PC-3 (cell line): ENCODE measurements at regions not wholly inside any gene's neighbourhood (a gene's known extent, or its start where the extent isn't known, plus 50 kb on each side); places are given as distances from the start of the nearest gene placed in this dataset.

Source experiments
- ATAC-seq: fragments of 200-7000 bp; cut with Tn5 transposase; 2 replicates; pipeline ENCODE4 v1.9.1; 2020; ENCODE audit warnings: mild to moderate bottlenecking, moderate library complexity
- BruUV-seq: library from RNA; stranded (reverse); fragments of 400-500 nt; replicated peaks from 2 replicates; lab custom pipeline; 2021; lab: Mats Ljungman, UMichigan
- CTCF ChIA-PET: fragments of 300-600 bp; sonication (Branson Sonifier 250); formaldehyde crosslinking; loops from one replicate; lab custom pipeline; 2022; ENCODE audit warnings: antibody characterized with exemption; lab: Charles Lee
- POLR2A ChIA-PET: fragments of 300-600 bp; sonication (Branson Sonifier 250); formaldehyde crosslinking; loops from one replicate; lab custom pipeline; 2022; ENCODE audit warnings: antibody characterized with exemption; ENCODE audit not compliant: unreplicated experiment; lab: Charles Lee
- DNase-seq: peaks from one replicate; pipeline ENCODE4 v3.0.0-alpha.2; 2015
- H2AFZ ChIP-seq: fragments of 300-600 bp; sonication (generic); 2 replicates; pipeline ENCODE4 v1.6.0; 2016; ENCODE audit warnings: antibody characterized with exemption, low read length
- H3F3A ChIP-seq: fragments of 300-600 bp; sonication (generic); one replicate; pipeline ENCODE4 v1.6.0; 2017; ENCODE audit warnings: antibody characterized with exemption, low read length, control low read depth, mild to moderate bottlenecking; ENCODE audit not compliant: unreplicated experiment
- H3K27ac ChIP-seq: fragments of 300-600 bp; sonication (generic); 2 replicates; pipeline ENCODE4 v1.5.1; 2016; ENCODE audit warnings: mild to moderate bottlenecking, low read length
- H3K27me3 ChIP-seq: fragments of 300-600 bp; sonication (generic); 2 replicates; pipeline ENCODE4 v1.6.1; 2016; ENCODE audit warnings: low read length, mixed read lengths
- H3K36me3 ChIP-seq: fragments of 300-600 bp; sonication (generic); 2 replicates; pipeline ENCODE4 v1.6.1; 2016; ENCODE audit warnings: low read depth, mixed run types, low read length, mixed read lengths
- H3K4me1 ChIP-seq: fragments of 300-600 bp; sonication (generic); 2 replicates; pipeline ENCODE4 v1.5.1; 2016; ENCODE audit warnings: low read length; ENCODE audit not compliant: insufficient read depth
- H3K4me2 ChIP-seq: fragments of 300-600 bp; sonication (generic); 2 replicates; pipeline ENCODE4 v1.6.0; 2016; ENCODE audit warnings: low read length
- H3K4me3 ChIP-seq: fragments of 300-600 bp; sonication (generic); 2 replicates; pipeline ENCODE4 v1.5.1; 2016; ENCODE audit warnings: mild to moderate bottlenecking, low read length, mixed read lengths
- H3K79me2 ChIP-seq: fragments of 300-600 bp; sonication (generic); 2 replicates; pipeline ENCODE4 v1.6.1; 2017; ENCODE audit warnings: low read length, mixed read lengths
- H3K9ac ChIP-seq: fragments of 300-600 bp; sonication (generic); 2 replicates; pipeline ENCODE4 v1.6.0; 2016; ENCODE audit warnings: mild to moderate bottlenecking, low read length
- H3K9me2 ChIP-seq: fragments of 300-600 bp; sonication (generic); replicated peaks from 2 replicates; pipeline ENCODE4 v1.6.1; 2016; ENCODE audit warnings: mixed run types, low read length, mixed read lengths
- H3K9me3 ChIP-seq: fragments of 300-600 bp; sonication (generic); 2 replicates; pipeline ENCODE4 v1.6.1; 2016; ENCODE audit warnings: low read length, mixed read lengths
- H4K20me1 ChIP-seq: fragments of 300-600 bp; sonication (generic); 2 replicates; pipeline ENCODE4 v1.6.1; 2016; ENCODE audit warnings: low read length, mixed read lengths
- EZH2 ChIP-seq: fragments of 300-600 bp; sonication (generic); IDR thresholded peaks from one replicate; pipeline ENCODE4 v1.6.1; 2017; ENCODE audit warnings: antibody characterized with exemption, mild to moderate bottlenecking, low read length; ENCODE audit not compliant: unreplicated experiment
- EZH2phosphoT487 ChIP-seq: fragments of 300-600 bp; sonication (generic); IDR thresholded peaks from 2 replicates; pipeline ENCODE4 v1.6.1; 2018; ENCODE audit warnings: mild to moderate bottlenecking, antibody characterized with exemption, low read length, borderline replicate concordance
- intact Hi-C: fragments of 100-400 bp; cut with micrococcal nuclease; formaldehyde crosslinking; loops from 2 replicates; pipeline ENCODE4 v1.9.0; 2023
- TF ChIP-seq, protein P1 (sequence below): fragments of 300-600 bp; sonication (generic); conservative IDR thresholded peaks from 2 replicates; pipeline ENCODE4 v1.5.1; 2017; ENCODE audit warnings: antibody characterized with exemption, low read depth, mild to moderate bottlenecking, low read length

GRCh38 chr3:153269730-153270129 is 107.7 kb downstream of the RAP2B start:
- intact Hi-C loops: no loop called here

GRCh38 chr3:153273217-153273616 is 111.2 kb downstream of the RAP2B start:
- intact Hi-C loops: no loop called here
- POLR2A ChIA-PET: no interaction called here
- no peak for TF ChIP-seq EZH2phosphoT487
- TF ChIP-seq, protein P1, sequence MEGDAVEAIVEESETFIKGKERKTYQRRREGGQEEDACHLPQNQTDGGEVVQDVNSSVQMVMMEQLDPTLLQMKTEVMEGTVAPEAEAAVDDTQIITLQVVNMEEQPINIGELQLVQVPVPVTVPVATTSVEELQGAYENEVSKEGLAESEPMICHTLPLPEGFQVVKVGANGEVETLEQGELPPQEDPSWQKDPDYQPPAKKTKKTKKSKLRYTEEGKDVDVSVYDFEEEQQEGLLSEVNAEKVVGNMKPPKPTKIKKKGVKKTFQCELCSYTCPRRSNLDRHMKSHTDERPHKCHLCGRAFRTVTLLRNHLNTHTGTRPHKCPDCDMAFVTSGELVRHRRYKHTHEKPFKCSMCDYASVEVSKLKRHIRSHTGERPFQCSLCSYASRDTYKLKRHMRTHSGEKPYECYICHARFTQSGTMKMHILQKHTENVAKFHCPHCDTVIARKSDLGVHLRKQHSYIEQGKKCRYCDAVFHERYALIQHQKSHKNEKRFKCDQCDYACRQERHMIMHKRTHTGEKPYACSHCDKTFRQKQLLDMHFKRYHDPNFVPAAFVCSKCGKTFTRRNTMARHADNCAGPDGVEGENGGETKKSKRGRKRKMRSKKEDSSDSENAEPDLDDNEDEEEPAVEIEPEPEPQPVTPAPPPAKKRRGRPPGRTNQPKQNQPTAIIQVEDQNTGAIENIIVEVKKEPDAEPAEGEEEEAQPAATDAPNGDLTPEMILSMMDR: no peak
- TF ChIP-seq EZH2: no peak
- no peak overlapping the region for H3K9ac ChIP-seq
- H3K27ac ChIP-seq: no peak overlapping the region
- no peaks in the 10 kb centered on the region for H3K9me3 ChIP-seq
- H3K4me2 ChIP-seq: no peak overlapping the region
- no peaks in the 10 kb centered on the region for H3F3A ChIP-seq
- H3K36me3 ChIP-seq: no peaks in the 10 kb centered on the region
- no peaks in the 10 kb centered on the region for H3K79me2 ChIP-seq
- H2AFZ ChIP-seq: no peak overlapping the region
- H3K9me2 ChIP-seq: no peaks in the 10 kb centered on the region
- CTCF ChIA-PET: no interaction called here
- H3K4me3 ChIP-seq: no peak overlapping the region
- H4K20me1 ChIP-seq: no peaks in the 10 kb centered on the region
- no peaks in the 10 kb centered on the region for H3K27me3 ChIP-seq
- no peak for ATAC-seq
- no peaks in the 10 kb centered on the region; the same call in 1 of the 2 replicates for H3K4me1 ChIP-seq
- no peak for DNase-seq
- no TSS peak for BruUV-seq

More at GRCh38 chr3:153269730-153270129, 107.7 kb downstream of the RAP2B start:
- Histone ChIP-seq H3F3A (no peaks in the 10 kb centered on the region), H3K4me3 (no peak overlapping the region), H4K20me1 (no peaks in the 10 kb centered on the region), H3K27me3 (no peaks in the 10 kb centered on the region), H3K4me1 (no peaks in the 10 kb centered on the region), H3K9me3 (no peaks in the 10 kb centered on the region), H3K9me2 (no peaks in the 10 kb centered on the region), H2AFZ (no peak overlapping the region), H3K27ac (no peak overlapping the region), H3K4me2 (no peak overlapping the region), H3K79me2 (no peaks in the 10 kb centered on the region), H3K9ac (no peak overlapping the region), H3K36me3 (no peaks in the 10 kb centered on the region)
- CTCF ChIA-PET: no interaction called here
- BruUV-seq: no TSS peak
- ATAC-seq: no peak
- TF ChIP-seq EZH2phosphoT487: no peak
- TF ChIP-seq, protein P1: no peak
- no peak for TF ChIP-seq EZH2
- POLR2A ChIA-PET: no interaction called here
- DNase-seq: no peak

DNA sequence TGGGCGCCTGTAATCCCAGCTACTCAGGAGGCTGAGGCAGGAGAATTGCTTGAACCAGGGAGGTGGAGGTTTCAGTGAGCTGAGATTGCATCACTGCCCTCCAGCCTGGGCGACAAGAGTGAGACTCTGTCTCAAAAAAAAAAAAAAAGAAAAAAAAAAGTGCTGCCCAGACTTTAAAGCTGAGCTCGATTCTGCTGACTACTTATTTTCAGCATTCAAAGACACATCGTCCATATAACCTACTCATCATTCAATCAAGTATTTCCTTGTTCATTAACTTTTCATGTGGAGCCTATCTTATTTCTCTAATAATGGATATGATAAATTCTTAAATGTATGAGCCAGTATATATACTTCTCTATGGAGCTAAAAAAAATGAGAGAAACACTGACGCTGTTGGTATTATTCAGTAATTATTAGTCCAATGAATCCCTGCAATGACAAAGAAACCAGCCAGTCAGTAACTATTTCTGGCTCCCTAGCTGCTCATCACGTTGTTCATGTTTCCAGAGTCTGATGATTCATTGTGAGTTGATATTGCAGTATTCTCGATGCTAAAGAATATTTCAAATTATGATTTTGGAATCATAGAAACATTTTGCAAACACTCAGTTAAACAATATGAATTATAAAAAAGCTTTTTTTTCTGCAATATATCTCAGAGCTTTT is 111.9 kb downstream of the RAP2B start:
- Histone ChIP-seq H3K27ac (no peak overlapping the region), H4K20me1 (no peaks in the 10 kb centered on the region), H3K9ac (no peak overlapping the region), H3K9me2 (no peaks in the 10 kb centered on the region), H3K27me3 (no peaks in the 10 kb centered on the region), H2AFZ (no peak overlapping the region), H3K79me2 (no peaks in the 10 kb centered on the region), H3K4me2 (no peak overlapping the region), H3K4me1 (no peaks in the 10 kb centered on the region; the same call in 1 of the 2 replicates), H3K9me3 (no peaks in the 10 kb centered on the region), H3K36me3 (no peaks in the 10 kb centered on the region), H3K4me3 (no peak overlapping the region), H3F3A (no peaks in the 10 kb centered on the region)
- ChIA-PET POLR2A (interaction anchor here (0.5 kb wide), 1 partner anchor 11 kb away, joined by 4 read pairs; no protein-coding TSS in a partner anchor), CTCF (interaction anchor here (0.7 kb wide), 1 partner anchor 100 kb away, joined by 3 read pairs; no protein-coding TSS in a partner anchor)
- TF ChIP-seq, protein P1: no peak
- TF ChIP-seq EZH2phosphoT487 (no peak), EZH2 (no peak)
- peak; percentile 70 for ATAC-seq
- peak; percentile 60 for DNase-seq
- BruUV-seq: no TSS peak
- intact Hi-C loops: no loop called here
